ENCODE measurements at regions not wholly inside any gene's neighbourhood (a gene's known extent, or its start where the extent isn't known, plus 50 kb on each side); places are given as distances from the start of the nearest gene placed in this dataset.

DNA sequence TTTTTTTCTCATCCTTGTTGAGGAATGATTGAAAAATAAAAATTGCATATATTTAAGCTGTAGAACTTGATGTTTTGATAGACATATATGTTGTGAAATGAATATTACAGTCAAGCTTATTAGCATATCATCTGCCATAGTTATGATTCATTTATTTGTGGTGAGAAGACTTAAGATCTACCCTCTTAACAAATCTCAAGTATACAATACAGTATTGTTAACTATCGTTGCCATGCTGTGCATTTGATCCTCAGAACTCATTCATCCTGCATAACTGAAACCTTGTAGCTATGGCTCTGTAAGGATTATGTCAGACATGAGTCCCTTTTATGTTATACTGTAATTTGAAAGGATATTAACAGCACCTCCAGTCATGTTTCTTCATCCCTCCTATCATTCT is 2045.3 kb downstream of the ARAP2 start:
- 72 to 82% methylated on average over 1 of the region's 1 CpG for WGBS, 2 donors
- Histone ChIP-seq H3K4me3 (no peak overlapping the region), H3K36me3 (ENCODE audit: low read depth, missing control alignments) (no peaks in the 10 kb centered on the region), H3K27me3 (no peaks in the 10 kb centered on the region), H3K27ac (no peak overlapping the region), H3K9me3 (no peaks in the 10 kb centered on the region), H3K4me1 (no peaks in the 10 kb centered on the region)
- TF ChIP-seq, protein P1, sequence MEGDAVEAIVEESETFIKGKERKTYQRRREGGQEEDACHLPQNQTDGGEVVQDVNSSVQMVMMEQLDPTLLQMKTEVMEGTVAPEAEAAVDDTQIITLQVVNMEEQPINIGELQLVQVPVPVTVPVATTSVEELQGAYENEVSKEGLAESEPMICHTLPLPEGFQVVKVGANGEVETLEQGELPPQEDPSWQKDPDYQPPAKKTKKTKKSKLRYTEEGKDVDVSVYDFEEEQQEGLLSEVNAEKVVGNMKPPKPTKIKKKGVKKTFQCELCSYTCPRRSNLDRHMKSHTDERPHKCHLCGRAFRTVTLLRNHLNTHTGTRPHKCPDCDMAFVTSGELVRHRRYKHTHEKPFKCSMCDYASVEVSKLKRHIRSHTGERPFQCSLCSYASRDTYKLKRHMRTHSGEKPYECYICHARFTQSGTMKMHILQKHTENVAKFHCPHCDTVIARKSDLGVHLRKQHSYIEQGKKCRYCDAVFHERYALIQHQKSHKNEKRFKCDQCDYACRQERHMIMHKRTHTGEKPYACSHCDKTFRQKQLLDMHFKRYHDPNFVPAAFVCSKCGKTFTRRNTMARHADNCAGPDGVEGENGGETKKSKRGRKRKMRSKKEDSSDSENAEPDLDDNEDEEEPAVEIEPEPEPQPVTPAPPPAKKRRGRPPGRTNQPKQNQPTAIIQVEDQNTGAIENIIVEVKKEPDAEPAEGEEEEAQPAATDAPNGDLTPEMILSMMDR (IDR thresholded peaks at IDR 0.05): no peak
- TF ChIP-seq POLR2A (IDR thresholded peaks at IDR 0.05): no peak
- no peak for DNase-seq
- intact Hi-C loops (cut with DNase I; ENCODE audit: low total_unique reads): no loop called here

DNA sequence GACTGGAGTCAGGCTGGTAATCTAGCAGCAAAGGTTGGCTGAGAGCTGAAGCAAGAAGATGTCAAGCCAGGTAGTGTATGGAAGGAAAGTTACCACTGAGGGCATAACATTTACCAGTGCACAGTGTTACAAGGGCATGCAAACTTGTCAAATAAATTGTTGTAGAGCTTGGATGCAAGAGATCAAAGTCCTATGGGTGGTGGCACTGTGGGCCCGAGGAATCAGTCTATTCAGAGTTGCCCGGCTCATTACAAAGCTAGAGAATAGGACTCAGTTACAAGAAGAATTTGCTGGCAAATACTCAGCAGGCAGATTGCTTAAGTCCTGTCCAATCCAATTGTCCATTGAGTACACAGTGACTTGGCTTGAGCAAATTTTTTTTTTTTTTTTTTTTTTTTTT is 2043.8 kb downstream of the ARAP2 start:
- no peak overlapping the region for H3K27ac ChIP-seq
- no peak overlapping the region for H3K4me3 ChIP-seq
- DNase-seq: no peak
- 55 to 80% methylated on average over 2 of the region's 2 CpGs for WGBS, 2 donors
- intact Hi-C loops (cut with DNase I; ENCODE audit: low total_unique reads): no loop called here
- H3K4me1 ChIP-seq: no peaks in the 10 kb centered on the region
- no peak for TF ChIP-seq POLR2A (IDR thresholded peaks at IDR 0.05)
- TF ChIP-seq, protein P1 (IDR thresholded peaks at IDR 0.05): no peak
- H3K9me3 ChIP-seq: no peaks in the 10 kb centered on the region
- no peaks in the 10 kb centered on the region for H3K36me3 ChIP-seq (ENCODE audit: low read depth, missing control alignments)
- no peaks in the 10 kb centered on the region for H3K27me3 ChIP-seq

DNA sequence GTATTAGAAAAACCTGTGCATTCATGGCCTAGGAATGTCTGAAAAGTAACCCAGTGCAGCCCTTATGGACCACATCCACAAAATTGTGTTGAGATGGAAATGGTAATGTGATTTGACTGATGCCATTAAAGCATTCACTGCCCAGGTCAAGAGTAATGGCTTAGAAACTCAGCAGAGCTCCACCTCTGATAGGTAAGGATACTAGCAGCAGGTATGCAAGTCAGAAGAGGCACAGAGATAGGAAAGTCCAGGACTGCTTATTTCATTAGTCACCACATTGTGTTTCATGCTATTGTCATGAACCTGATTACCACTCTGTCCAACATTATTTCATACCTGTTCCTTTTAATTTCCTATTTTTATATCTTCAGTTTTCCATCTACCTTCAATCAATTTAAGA is 2042.2 kb downstream of the ARAP2 start:
- Histone ChIP-seq H3K9me3 (no peaks in the 10 kb centered on the region), H3K4me1 (no peaks in the 10 kb centered on the region), H3K36me3 (ENCODE audit: low read depth, missing control alignments) (no peaks in the 10 kb centered on the region), H3K27ac (no peak overlapping the region), H3K27me3 (no peaks in the 10 kb centered on the region), H3K4me3 (no peak overlapping the region)
- TF ChIP-seq, protein P1 (IDR thresholded peaks at IDR 0.05): no peak
- no peak for TF ChIP-seq POLR2A (IDR thresholded peaks at IDR 0.05)
- DNase-seq: no peak
- intact Hi-C loops (cut with DNase I; ENCODE audit: low total_unique reads): no loop called here

DNA sequence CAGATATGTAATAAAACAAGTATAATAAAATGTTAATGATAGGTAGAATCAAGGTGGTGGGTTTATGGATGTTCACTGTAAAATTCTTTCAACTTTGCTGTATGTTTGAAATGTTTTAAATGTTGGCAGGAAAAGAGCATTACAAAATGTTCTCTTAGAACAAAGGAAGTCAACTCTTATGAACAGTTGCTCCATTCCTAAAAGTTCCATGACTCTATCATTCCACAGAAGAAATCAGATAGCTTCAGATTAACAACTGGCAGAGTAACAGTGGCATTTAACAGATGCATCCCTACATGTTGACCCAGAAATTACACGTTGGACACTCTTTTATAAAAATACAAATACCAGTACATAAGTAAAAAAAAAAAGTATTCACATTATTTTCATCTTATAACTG is 2023.7 kb downstream of the ARAP2 start:
- Histone ChIP-seq H3K4me3 (no peak overlapping the region), H3K36me3 (ENCODE audit: low read depth, missing control alignments) (no peaks in the 10 kb centered on the region), H3K27ac (no peak overlapping the region), H3K9me3 (no peaks in the 10 kb centered on the region), H3K4me1 (no peaks in the 10 kb centered on the region), H3K27me3 (no peaks in the 10 kb centered on the region)
- no peak for DNase-seq
- TF ChIP-seq POLR2A (IDR thresholded peaks at IDR 0.05): no peak
- TF ChIP-seq, protein P1 (IDR thresholded peaks at IDR 0.05): no peak
- WGBS, 2 donors: 23 to 39% methylated on average over 1 of the region's 1 CpG
- intact Hi-C loops (cut with DNase I; ENCODE audit: low total_unique reads): no loop called here

DNA sequence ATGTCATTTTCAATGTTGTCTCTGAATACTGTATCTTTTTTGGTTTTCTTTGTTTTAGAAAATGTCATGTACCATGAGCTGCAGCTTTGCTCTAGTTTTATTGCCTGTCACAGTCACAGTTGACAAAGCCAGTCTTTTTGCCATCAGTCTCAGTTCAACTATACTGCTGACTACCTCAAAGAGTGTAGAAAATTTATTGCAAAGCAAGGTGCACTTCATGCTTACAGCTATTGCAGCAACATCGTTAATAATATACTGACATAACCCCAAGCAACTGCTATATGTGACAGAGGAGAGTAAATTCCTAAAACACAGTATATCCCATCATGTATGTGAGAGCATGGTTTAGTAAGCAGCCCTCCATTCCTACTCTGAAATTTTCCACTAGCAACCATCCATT is 2022.3 kb downstream of the ARAP2 start:
- H3K4me1 ChIP-seq: no peaks in the 10 kb centered on the region
- H3K27ac ChIP-seq: no peak overlapping the region
- no peak for DNase-seq
- H3K9me3 ChIP-seq: no peaks in the 10 kb centered on the region
- no peaks in the 10 kb centered on the region for H3K36me3 ChIP-seq (ENCODE audit: low read depth, missing control alignments)
- no peak overlapping the region for H3K4me3 ChIP-seq
- intact Hi-C loops (cut with DNase I; ENCODE audit: low total_unique reads): no loop called here
- WGBS, 2 donors: 68 to 73% methylated on average over 1 of the region's 1 CpG
- no peaks in the 10 kb centered on the region for H3K27me3 ChIP-seq
- TF ChIP-seq, protein P1 (IDR thresholded peaks at IDR 0.05): no peak
- no peak for TF ChIP-seq POLR2A (IDR thresholded peaks at IDR 0.05)
